ENCODE measurements at regions not wholly inside any gene's neighbourhood (a gene's known extent, or its start where the extent isn't known, plus 50 kb on each side); places are given as distances from the start of the nearest gene placed in this dataset.

DNA sequence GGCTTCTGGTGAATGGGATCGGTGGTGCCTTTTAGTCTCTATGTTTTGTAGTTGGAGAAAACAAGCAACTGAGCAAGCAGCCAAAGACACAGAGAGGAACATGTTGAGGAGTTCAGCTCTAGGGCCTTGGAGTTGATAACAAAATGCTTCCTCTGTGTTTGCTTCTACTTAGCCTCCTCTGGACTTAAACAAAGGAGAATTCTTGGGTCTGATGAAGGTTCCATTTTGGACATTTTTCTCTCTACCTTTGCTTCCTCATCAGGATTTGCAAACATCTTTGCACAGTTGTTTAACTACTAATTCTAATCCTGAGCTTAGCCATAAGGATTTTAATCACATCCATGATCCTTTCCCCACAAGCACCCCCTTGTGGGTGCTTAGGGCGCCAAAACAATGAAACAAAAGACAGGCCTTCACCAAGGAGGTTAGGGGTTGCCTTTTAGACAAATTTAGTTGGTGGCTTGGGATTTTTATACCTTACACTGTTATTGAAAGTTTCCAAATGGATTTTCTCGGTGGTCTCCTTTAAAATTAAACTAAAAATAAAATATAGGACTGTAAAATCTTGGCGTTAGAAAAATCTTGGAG is 148.5 kb upstream of the SATB2 start:
- TF ChIP-seq CTCF (IDR thresholded peaks at IDR 0.05) = peak; percentile 16; the same call in 1 of the 2 replicates
- no peak for TF ChIP-seq ZFX (IDR thresholded peaks at IDR 0.05; ENCODE audit: borderline replicate concordance)

GRCh38 chr2:199603721-199604291 is 146.1 kb upstream of the SATB2 start:
- no peak overlapping the region for H3K27ac ChIP-seq
- no peak for TF ChIP-seq CTCF (IDR thresholded peaks at IDR 0.05)
- TF ChIP-seq ZFX (IDR thresholded peaks at IDR 0.05; ENCODE audit: borderline replicate concordance) = no peak

More for the DNA sequence above, 148.5 kb upstream of the SATB2 start:
- no peak overlapping the region for H3K27ac ChIP-seq

GRCh38 chr2:199602896-199603717 is 145.4 kb upstream of the SATB2 start:
- TF ChIP-seq CTCF (IDR thresholded peaks at IDR 0.05) (no peak), ZFX (IDR thresholded peaks at IDR 0.05; ENCODE audit: borderline replicate concordance) (no peak)
- no peak overlapping the region for H3K27ac ChIP-seq

DNA sequence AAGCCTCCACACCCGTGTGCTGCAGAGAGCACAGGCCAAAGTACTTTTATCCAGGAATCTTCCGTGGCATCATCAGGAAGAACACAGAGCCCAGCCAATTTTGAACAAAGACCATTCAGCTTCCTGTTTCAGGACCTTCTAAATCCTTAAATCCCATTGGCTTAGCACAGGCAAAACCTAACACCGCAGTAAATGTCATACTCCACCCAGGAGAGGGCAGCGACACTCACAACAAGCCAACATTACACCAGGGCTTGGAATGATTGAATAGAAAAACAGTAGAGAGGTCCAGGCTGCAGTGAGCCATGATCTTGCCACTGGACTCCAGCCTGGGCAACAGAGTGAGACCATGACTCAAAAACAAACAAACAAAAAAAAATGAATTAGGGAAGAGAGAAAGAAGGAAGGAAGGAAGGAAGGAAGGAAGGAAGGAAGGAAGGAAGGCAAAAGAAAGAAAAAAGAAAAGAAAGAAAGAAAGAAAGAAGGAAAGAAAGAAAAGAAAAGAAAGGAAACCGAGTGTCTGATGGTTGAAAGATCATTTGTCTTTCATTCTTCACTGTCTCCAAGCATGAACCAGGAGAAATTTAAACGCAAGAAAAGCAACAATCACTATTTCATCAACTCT is 144.6 kb upstream of the SATB2 start:
- H3K27ac ChIP-seq = no peak overlapping the region
- TF ChIP-seq ZFX (IDR thresholded peaks at IDR 0.05; ENCODE audit: borderline replicate concordance) (no peak), CTCF (IDR thresholded peaks at IDR 0.05) (0 out of 2 replicates have a peak, but pooled peaks have one; percentile 23)

DNA sequence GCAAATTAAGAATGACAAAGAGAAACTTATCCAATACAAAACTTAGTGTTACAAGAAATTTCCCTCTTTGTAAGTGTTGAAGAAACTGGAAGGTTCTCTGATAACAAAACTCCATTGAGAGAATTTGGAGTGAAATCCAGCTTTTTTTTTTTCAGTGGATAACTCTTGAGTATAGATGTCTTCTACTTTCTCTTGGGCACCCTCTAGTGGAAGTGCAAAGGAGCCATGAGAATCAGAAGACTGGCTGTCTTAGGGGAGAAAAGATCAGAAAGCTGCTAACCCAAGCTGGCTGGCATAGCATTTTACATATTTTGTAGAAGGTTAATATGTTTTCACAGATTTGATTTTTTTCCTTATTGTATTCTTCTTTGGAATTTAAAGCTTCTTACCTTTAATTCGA is 138.8 kb upstream of the SATB2 start:
- TF ChIP-seq CTCF (IDR thresholded peaks at IDR 0.05) (peak; percentile 86), ZFX (IDR thresholded peaks at IDR 0.05; ENCODE audit: borderline replicate concordance) (no peak)

GRCh38 chr2:199594443-199594842 is 136.7 kb upstream of the SATB2 start:
- TF ChIP-seq CTCF (IDR thresholded peaks at IDR 0.05) (no peak), ZFX (IDR thresholded peaks at IDR 0.05; ENCODE audit: borderline replicate concordance) (no peak)
- no peak overlapping the region for H3K27ac ChIP-seq

More for the DNA sequence above, 138.8 kb upstream of the SATB2 start:
- no peak overlapping the region for H3K27ac ChIP-seq
